ENCODE measurements at regions not wholly inside any gene's neighbourhood (a gene's known extent, or its start where the extent isn't known, plus 50 kb on each side); places are given as distances from the start of the nearest gene placed in this dataset.

- Histone ChIP-seq H3K4me3 (ENCODE audit: low read depth, low read length) (no peak overlapping the region), H3K4me1 (ENCODE audit: control insufficient read depth, insufficient read depth, low read length, unreplicated experiment) (no peaks in the 10 kb centered on the region), H3K27me3 (ENCODE audit: insufficient read depth, low read length) (no peaks in the 10 kb centered on the region), H3K27ac (ENCODE audit: low read depth, low read length) (no peak overlapping the region), H2AFZ (ENCODE audit: low read length, unreplicated experiment) (no peak overlapping the region), H3K36me3 (ENCODE audit: insufficient read depth, low read length) (no peaks in the 10 kb centered on the region), H3K79me2 (ENCODE audit: control insufficient read depth, insufficient read depth, low read length, unreplicated experiment) (no peaks in the 10 kb centered on the region)
Observed at GRCh38 chr4:177077095-177077971, 232.3 kb upstream of the NEIL3 start.

GRCh38 chr4:177079327-177079726 is 230.3 kb upstream of the NEIL3 start:
- H3K27me3 ChIP-seq (ENCODE audit: insufficient read depth, low read length): no peaks in the 10 kb centered on the region
- no peaks in the 10 kb centered on the region for H3K79me2 ChIP-seq (ENCODE audit: control insufficient read depth, insufficient read depth, low read length, unreplicated experiment)
- no peak overlapping the region for H3K27ac ChIP-seq (ENCODE audit: low read depth, low read length)
- no peaks in the 10 kb centered on the region for H3K36me3 ChIP-seq (ENCODE audit: insufficient read depth, low read length)
- H3K4me1 ChIP-seq (ENCODE audit: control insufficient read depth, insufficient read depth, low read length, unreplicated experiment): no peaks in the 10 kb centered on the region
- no peak overlapping the region for H3K4me3 ChIP-seq (ENCODE audit: low read depth, low read length)
- no peak overlapping the region for H2AFZ ChIP-seq (ENCODE audit: low read length, unreplicated experiment)

- no peak overlapping the region for H3K4me3 ChIP-seq (ENCODE audit: low read depth, low read length)
- no peak overlapping the region for H2AFZ ChIP-seq (ENCODE audit: low read length, unreplicated experiment)
- no peaks in the 10 kb centered on the region for H3K36me3 ChIP-seq (ENCODE audit: insufficient read depth, low read length)
- H3K27ac ChIP-seq (ENCODE audit: low read depth, low read length): no peak overlapping the region
- no peaks in the 10 kb centered on the region for H3K79me2 ChIP-seq (ENCODE audit: control insufficient read depth, insufficient read depth, low read length, unreplicated experiment)
- H3K27me3 ChIP-seq (ENCODE audit: insufficient read depth, low read length): no peaks in the 10 kb centered on the region
- H3K4me1 ChIP-seq (ENCODE audit: control insufficient read depth, insufficient read depth, low read length, unreplicated experiment): no peaks in the 10 kb centered on the region
Observed at GRCh38 chr4:177080388-177080787, 229.3 kb upstream of the NEIL3 start.

GRCh38 chr4:177087060-177087459 is 222.6 kb upstream of the NEIL3 start:
- Histone ChIP-seq H3K4me1 (ENCODE audit: control insufficient read depth, insufficient read depth, low read length, unreplicated experiment) (no peaks in the 10 kb centered on the region), H3K27ac (ENCODE audit: low read depth, low read length) (no peak overlapping the region), H3K79me2 (ENCODE audit: control insufficient read depth, insufficient read depth, low read length, unreplicated experiment) (no peaks in the 10 kb centered on the region), H2AFZ (ENCODE audit: low read length, unreplicated experiment) (no peak overlapping the region), H3K27me3 (ENCODE audit: insufficient read depth, low read length) (no peaks in the 10 kb centered on the region), H3K4me3 (ENCODE audit: low read depth, low read length) (no peak overlapping the region), H3K36me3 (ENCODE audit: insufficient read depth, low read length) (no peaks in the 10 kb centered on the region)

- Histone ChIP-seq H3K4me3 (ENCODE audit: low read depth, low read length) (no peak overlapping the region), H3K27me3 (ENCODE audit: insufficient read depth, low read length) (no peaks in the 10 kb centered on the region), H2AFZ (ENCODE audit: low read length, unreplicated experiment) (no peak overlapping the region), H3K79me2 (ENCODE audit: control insufficient read depth, insufficient read depth, low read length, unreplicated experiment) (no peaks in the 10 kb centered on the region), H3K4me1 (ENCODE audit: control insufficient read depth, insufficient read depth, low read length, unreplicated experiment) (no peaks in the 10 kb centered on the region), H3K27ac (ENCODE audit: low read depth, low read length) (no peak overlapping the region), H3K36me3 (ENCODE audit: insufficient read depth, low read length) (no peaks in the 10 kb centered on the region)
Observed at GRCh38 chr4:177087499-177087898, 222.2 kb upstream of the NEIL3 start.

GRCh38 chr4:177091515-177091914 is 218.2 kb upstream of the NEIL3 start:
- Histone ChIP-seq H3K79me2 (ENCODE audit: control insufficient read depth, insufficient read depth, low read length, unreplicated experiment) (no peaks in the 10 kb centered on the region), H3K36me3 (ENCODE audit: insufficient read depth, low read length) (no peaks in the 10 kb centered on the region), H2AFZ (ENCODE audit: low read length, unreplicated experiment) (no peak overlapping the region), H3K27ac (ENCODE audit: low read depth, low read length) (no peak overlapping the region), H3K4me1 (ENCODE audit: control insufficient read depth, insufficient read depth, low read length, unreplicated experiment) (no peaks in the 10 kb centered on the region), H3K27me3 (ENCODE audit: insufficient read depth, low read length) (no peaks in the 10 kb centered on the region), H3K4me3 (ENCODE audit: low read depth, low read length) (no peak overlapping the region)

- H2AFZ ChIP-seq (ENCODE audit: low read length, unreplicated experiment): no peak overlapping the region
- no peaks in the 10 kb centered on the region for H3K36me3 ChIP-seq (ENCODE audit: insufficient read depth, low read length)
- H3K4me3 ChIP-seq (ENCODE audit: low read depth, low read length): no peak overlapping the region
- H3K27ac ChIP-seq (ENCODE audit: low read depth, low read length): no peak overlapping the region
- no peaks in the 10 kb centered on the region for H3K4me1 ChIP-seq (ENCODE audit: control insufficient read depth, insufficient read depth, low read length, unreplicated experiment)
- H3K79me2 ChIP-seq (ENCODE audit: control insufficient read depth, insufficient read depth, low read length, unreplicated experiment): no peaks in the 10 kb centered on the region
- no peaks in the 10 kb centered on the region for H3K27me3 ChIP-seq (ENCODE audit: insufficient read depth, low read length)
Observed at GRCh38 chr4:177092807-177093206, 216.9 kb upstream of the NEIL3 start.

- Histone ChIP-seq H3K4me1 (ENCODE audit: control insufficient read depth, insufficient read depth, low read length, unreplicated experiment) (no peaks in the 10 kb centered on the region), H2AFZ (ENCODE audit: low read length, unreplicated experiment) (no peak overlapping the region), H3K4me3 (ENCODE audit: low read depth, low read length) (no peak overlapping the region), H3K27me3 (ENCODE audit: insufficient read depth, low read length) (no peaks in the 10 kb centered on the region), H3K27ac (ENCODE audit: low read depth, low read length) (no peak overlapping the region), H3K79me2 (ENCODE audit: control insufficient read depth, insufficient read depth, low read length, unreplicated experiment) (no peaks in the 10 kb centered on the region), H3K36me3 (ENCODE audit: insufficient read depth, low read length) (no peaks in the 10 kb centered on the region)
Observed at GRCh38 chr4:177093964-177094363, 215.7 kb upstream of the NEIL3 start.

- Histone ChIP-seq H2AFZ (ENCODE audit: low read length, unreplicated experiment) (no peak overlapping the region), H3K4me1 (ENCODE audit: control insufficient read depth, insufficient read depth, low read length, unreplicated experiment) (no peaks in the 10 kb centered on the region), H3K79me2 (ENCODE audit: control insufficient read depth, insufficient read depth, low read length, unreplicated experiment) (no peaks in the 10 kb centered on the region), H3K36me3 (ENCODE audit: insufficient read depth, low read length) (no peaks in the 10 kb centered on the region), H3K4me3 (ENCODE audit: low read depth, low read length) (no peak overlapping the region), H3K27me3 (ENCODE audit: insufficient read depth, low read length) (no peaks in the 10 kb centered on the region), H3K27ac (ENCODE audit: low read depth, low read length) (no peak overlapping the region)
Observed at GRCh38 chr4:177097291-177097690, 212.4 kb upstream of the NEIL3 start.

- H3K36me3 ChIP-seq (ENCODE audit: insufficient read depth, low read length): no peaks in the 10 kb centered on the region
- H2AFZ ChIP-seq (ENCODE audit: low read length, unreplicated experiment): no peak overlapping the region
Observed at GRCh38 chr4:177099211-177099610, 210.5 kb upstream of the NEIL3 start.

GRCh38 chr4:177100307-177100706 is 209.4 kb upstream of the NEIL3 start:
- no peaks in the 10 kb centered on the region for H3K79me2 ChIP-seq (ENCODE audit: control insufficient read depth, insufficient read depth, low read length, unreplicated experiment)
- H3K36me3 ChIP-seq (ENCODE audit: insufficient read depth, low read length): no peaks in the 10 kb centered on the region
- no peaks in the 10 kb centered on the region for H3K27me3 ChIP-seq (ENCODE audit: insufficient read depth, low read length)
- H2AFZ ChIP-seq (ENCODE audit: low read length, unreplicated experiment): no peak overlapping the region
- H3K4me1 ChIP-seq (ENCODE audit: control insufficient read depth, insufficient read depth, low read length, unreplicated experiment): no peaks in the 10 kb centered on the region
- no peak overlapping the region for H3K4me3 ChIP-seq (ENCODE audit: low read depth, low read length)
- no peak overlapping the region for H3K27ac ChIP-seq (ENCODE audit: low read depth, low read length)

More at GRCh38 chr4:177099211-177099610, 210.5 kb upstream of the NEIL3 start:
- Histone ChIP-seq H3K4me1 (ENCODE audit: control insufficient read depth, insufficient read depth, low read length, unreplicated experiment) (no peaks in the 10 kb centered on the region), H3K4me3 (ENCODE audit: low read depth, low read length) (no peak overlapping the region), H3K27me3 (ENCODE audit: insufficient read depth, low read length) (no peaks in the 10 kb centered on the region), H3K79me2 (ENCODE audit: control insufficient read depth, insufficient read depth, low read length, unreplicated experiment) (no peaks in the 10 kb centered on the region), H3K27ac (ENCODE audit: low read depth, low read length) (no peak overlapping the region)

Data from ACC112 (cell line).